Esophagus squamous epithelium (tissue), 4 donors: ENCODE measurements at regions not wholly inside any gene's neighbourhood (a gene's known extent, or its start where the extent isn't known, plus 50 kb on each side); places are given as distances from the start of the nearest gene placed in this dataset.
"Not testable (repeated sequence)": the region's sequence is repeated elsewhere in the genome, so short reads cannot be mapped to it uniquely, and the experiment has no call there.

Source experiments
- POLR2A ChIP-seq, 4 donors: fragments of 450-650 bp; IDR thresholded peaks; one replicate each; pipeline ENCODE4 v1.6.1; 2017; ENCODE audit warnings: antibody characterized with exemption in 4 of 4, mild to moderate bottlenecking in 4 of 4, moderate library complexity in 3 of 4
- TF ChIP-seq, protein P1 (sequence below), 6 experiments: fragments of 450-650 bp in 4 of 6; fragments of 200-600 bp in 2 of 6; sonication (generic) in 2 of 6; IDR thresholded peaks; one replicate each; pipeline ENCODE4 v1.5.1; 2016 to 2019; ENCODE audit warnings: antibody characterized with exemption in 6 of 6, mild to moderate bottlenecking in 4 of 6, moderate library complexity in 4 of 6

DNA sequence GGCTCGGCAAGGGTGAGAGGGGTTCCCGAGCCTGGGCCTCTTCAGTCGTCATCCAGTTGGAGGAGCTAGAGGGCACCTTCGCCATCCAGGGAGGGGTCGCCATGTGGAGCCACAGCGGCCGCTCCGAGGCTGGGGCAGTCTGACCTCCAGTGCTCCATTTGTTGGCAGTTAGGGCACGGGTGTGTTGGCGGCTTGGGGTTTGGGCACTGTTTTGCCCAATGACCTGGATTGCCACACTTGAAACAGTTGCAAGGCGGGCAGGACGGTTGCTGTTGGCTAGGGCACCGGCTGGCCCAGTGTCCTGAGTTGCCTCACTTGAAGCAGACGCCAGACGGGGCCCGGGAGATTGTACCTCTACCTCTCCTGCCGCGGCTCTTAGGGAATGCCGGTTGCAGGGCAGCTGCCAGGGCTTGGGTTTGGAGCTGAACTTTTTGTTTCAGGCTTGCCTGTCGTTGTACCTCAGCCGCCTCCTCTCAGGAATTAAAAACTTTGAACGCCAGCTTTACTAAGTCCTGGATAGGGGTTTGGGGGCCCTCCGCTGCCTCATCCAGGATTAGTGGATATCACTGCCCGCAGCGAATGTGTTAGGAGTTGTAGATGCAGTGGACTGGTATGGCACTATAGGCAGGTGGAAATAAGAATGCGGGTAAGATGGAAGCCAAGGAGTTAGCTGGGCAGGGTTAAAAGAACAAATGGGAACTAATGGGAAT is 639.9 kb upstream of the DPP6 start:
- TF ChIP-seq, protein P1, sequence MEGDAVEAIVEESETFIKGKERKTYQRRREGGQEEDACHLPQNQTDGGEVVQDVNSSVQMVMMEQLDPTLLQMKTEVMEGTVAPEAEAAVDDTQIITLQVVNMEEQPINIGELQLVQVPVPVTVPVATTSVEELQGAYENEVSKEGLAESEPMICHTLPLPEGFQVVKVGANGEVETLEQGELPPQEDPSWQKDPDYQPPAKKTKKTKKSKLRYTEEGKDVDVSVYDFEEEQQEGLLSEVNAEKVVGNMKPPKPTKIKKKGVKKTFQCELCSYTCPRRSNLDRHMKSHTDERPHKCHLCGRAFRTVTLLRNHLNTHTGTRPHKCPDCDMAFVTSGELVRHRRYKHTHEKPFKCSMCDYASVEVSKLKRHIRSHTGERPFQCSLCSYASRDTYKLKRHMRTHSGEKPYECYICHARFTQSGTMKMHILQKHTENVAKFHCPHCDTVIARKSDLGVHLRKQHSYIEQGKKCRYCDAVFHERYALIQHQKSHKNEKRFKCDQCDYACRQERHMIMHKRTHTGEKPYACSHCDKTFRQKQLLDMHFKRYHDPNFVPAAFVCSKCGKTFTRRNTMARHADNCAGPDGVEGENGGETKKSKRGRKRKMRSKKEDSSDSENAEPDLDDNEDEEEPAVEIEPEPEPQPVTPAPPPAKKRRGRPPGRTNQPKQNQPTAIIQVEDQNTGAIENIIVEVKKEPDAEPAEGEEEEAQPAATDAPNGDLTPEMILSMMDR (IDR thresholded peaks at IDR 0.05) = not testable (repeated sequence)
- TF ChIP-seq POLR2A (IDR thresholded peaks at IDR 0.05) = not testable (repeated sequence)
